Activated CD8-positive, alpha-beta memory T cell treated with anti-CD3 and anti-CD28 coated beads for 48 hours (primary cell): ENCODE measurements at regions not wholly inside any gene's neighbourhood (a gene's known extent, or its start where the extent isn't known, plus 50 kb on each side); places are given as distances from the start of the nearest gene placed in this dataset.
"Not testable (repeated sequence)": the region's sequence is repeated elsewhere in the genome, so short reads cannot be mapped to it uniquely, and the experiment has no call there.

Experiments used
- DNase-seq, 3 experiments: peaks; one replicate each; pipeline ENCODE4 v3.0.0-alpha.2; 2020; ENCODE audit warnings: low read depth in 2 of 3, low spot score in 2 of 3

- DNase-seq = not testable (repeated sequence)
Observed at GRCh38 chr12:25341877-25342276, 91.1 kb upstream of the KRAS start.

GRCh38 chr12:25337916-25338315 is 87.2 kb upstream of the KRAS start:
- no peak for DNase-seq

- no peak for DNase-seq
Observed at GRCh38 chr12:25332143-25332542, 81.4 kb upstream of the KRAS start.

- no peak for DNase-seq
Observed at GRCh38 chr12:25328072-25328712, 77.5 kb upstream of the KRAS start.

- no peak for DNase-seq
Observed at GRCh38 chr12:25327321-25327720, 76.6 kb upstream of the KRAS start.

GRCh38 chr12:25326326-25326725 is 75.6 kb upstream of the KRAS start:
- DNase-seq = no peak

GRCh38 chr12:25324861-25325260 is 74.1 kb upstream of the KRAS start:
- DNase-seq = no peak

- DNase-seq = no peak
Observed at GRCh38 chr12:25323581-25323982, 72.9 kb upstream of the KRAS start.

GRCh38 chr12:25322918-25323531 is 72.3 kb upstream of the KRAS start:
- DNase-seq = no peak

- DNase-seq = no peak
Observed at GRCh38 chr12:25322351-25322750, 71.6 kb upstream of the KRAS start.

- no peak for DNase-seq
Observed at GRCh38 chr12:25321772-25322171, 71.0 kb upstream of the KRAS start.

GRCh38 chr12:25320123-25321006 is 69.6 kb upstream of the KRAS start:
- DNase-seq = no peak

GRCh38 chr12:25319233-25319984 is 68.7 kb upstream of the KRAS start:
- DNase-seq = no peak

- no peak for DNase-seq
Observed at GRCh38 chr12:25317553-25317952, 66.8 kb upstream of the KRAS start.

- no peak for DNase-seq
Observed at GRCh38 chr12:25315388-25315787, 64.7 kb upstream of the KRAS start.

GRCh38 chr12:25313266-25313990 is 62.7 kb upstream of the KRAS start:
- DNase-seq = not testable (repeated sequence)

GRCh38 chr12:25311506-25311905 is 60.8 kb upstream of the KRAS start:
- no peak for DNase-seq

GRCh38 chr12:25310071-25310470 is 59.3 kb upstream of the KRAS start:
- not testable (repeated sequence) for DNase-seq

GRCh38 chr12:25308756-25309155 is 58.0 kb upstream of the KRAS start:
- no peak for DNase-seq

GRCh38 chr12:25307818-25308217 is 57.1 kb upstream of the KRAS start:
- DNase-seq = no peak

- DNase-seq = no peak
Observed at GRCh38 chr12:25301798-25302197, 51.1 kb upstream of the KRAS start.
